HL-60 (cell line): ENCODE measurements at regions not wholly inside any gene's neighbourhood (a gene's known extent, or its start where the extent isn't known, plus 50 kb on each side); places are given as distances from the start of the nearest gene placed in this dataset.

Source experiments
- DNase-seq, 2 experiments: peaks; one replicate each; pipeline ENCODE4 v3.0.0-alpha.2; 2010 to 2020; ENCODE audit warnings: low read depth in 1 of 2, low spot score in 1 of 2
- H3K27ac ChIP-seq: fragments of 250-450 bp; sonication (Bioruptor Pico); replicated peaks from 2 replicates; pipeline ENCODE4 v1.5.1; 2020; ENCODE audit warnings: mild to moderate bottlenecking, moderate library complexity
- H3K27me3 ChIP-seq: fragments of 250-450 bp; sonication (Bioruptor Pico); 2 replicates; pipeline ENCODE4 v1.5.1; 2021; ENCODE audit warnings: mild to moderate bottlenecking, moderate library complexity; ENCODE audit not compliant: insufficient read depth, poor library complexity, severe bottlenecking
- H3K4me3 ChIP-seq: replicated peaks from 2 replicates; pipeline ENCODE4 v1.5.1; 2011; ENCODE audit warnings: mild to moderate bottlenecking, control low read depth, low read length; ENCODE audit not compliant: insufficient read depth
- CTCF ChIP-seq: IDR thresholded peaks from one replicate; pipeline ENCODE4 v1.5.1; 2011; ENCODE audit warnings: low read length, control low read depth, inconsistent platforms; ENCODE audit not compliant: insufficient read depth
- GABPA ChIP-seq: IDR thresholded peaks from 2 replicates; pipeline ENCODE4 v1.6.1; 2012; ENCODE audit warnings: low read depth
- POLR2AphosphoS5 ChIP-seq: IDR thresholded peaks from 2 replicates; pipeline ENCODE4 v1.6.1; 2012; ENCODE audit warnings: low read depth
- SPI1 ChIP-seq: IDR thresholded peaks from 2 replicates; pipeline ENCODE4 v1.6.1; 2012; ENCODE audit warnings: low read depth, mild to moderate bottlenecking, borderline replicate concordance
- TF ChIP-seq, protein P1 (sequence below): IDR thresholded peaks from 2 replicates; pipeline ENCODE4 v1.6.1; 2012; ENCODE audit warnings: low read depth; ENCODE audit not compliant: insufficient replicate concordance

DNA sequence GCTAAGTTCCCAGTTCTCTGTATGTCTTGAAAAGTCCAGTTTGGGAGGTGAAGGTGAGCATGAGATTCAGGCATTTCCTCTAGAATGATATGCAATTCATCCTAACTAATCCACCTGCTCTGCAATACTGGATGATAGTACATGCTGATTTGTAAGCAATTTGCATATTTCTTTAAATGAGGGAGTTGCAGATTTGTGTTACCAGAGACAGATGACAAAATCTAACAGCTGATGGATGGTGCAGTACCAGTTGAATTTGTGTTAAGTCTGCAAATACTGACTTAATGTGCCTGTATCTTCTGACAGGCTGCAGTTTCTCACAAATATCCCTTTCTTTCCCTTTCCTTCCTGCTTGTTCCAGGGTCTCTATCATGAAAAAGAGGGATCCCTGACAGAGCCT lies 76.4 kb upstream of the MBIP start:
- Histone ChIP-seq H3K27me3 (peaks cover 1% of the 10 kb centered on the region), H3K4me3 (no peak overlapping the region), H3K27ac (no peak overlapping the region)
- TF ChIP-seq CTCF = no peak
- no peak for TF ChIP-seq SPI1
- TF ChIP-seq GABPA = no peak
- TF ChIP-seq POLR2AphosphoS5 = no peak
- TF ChIP-seq, protein P1, sequence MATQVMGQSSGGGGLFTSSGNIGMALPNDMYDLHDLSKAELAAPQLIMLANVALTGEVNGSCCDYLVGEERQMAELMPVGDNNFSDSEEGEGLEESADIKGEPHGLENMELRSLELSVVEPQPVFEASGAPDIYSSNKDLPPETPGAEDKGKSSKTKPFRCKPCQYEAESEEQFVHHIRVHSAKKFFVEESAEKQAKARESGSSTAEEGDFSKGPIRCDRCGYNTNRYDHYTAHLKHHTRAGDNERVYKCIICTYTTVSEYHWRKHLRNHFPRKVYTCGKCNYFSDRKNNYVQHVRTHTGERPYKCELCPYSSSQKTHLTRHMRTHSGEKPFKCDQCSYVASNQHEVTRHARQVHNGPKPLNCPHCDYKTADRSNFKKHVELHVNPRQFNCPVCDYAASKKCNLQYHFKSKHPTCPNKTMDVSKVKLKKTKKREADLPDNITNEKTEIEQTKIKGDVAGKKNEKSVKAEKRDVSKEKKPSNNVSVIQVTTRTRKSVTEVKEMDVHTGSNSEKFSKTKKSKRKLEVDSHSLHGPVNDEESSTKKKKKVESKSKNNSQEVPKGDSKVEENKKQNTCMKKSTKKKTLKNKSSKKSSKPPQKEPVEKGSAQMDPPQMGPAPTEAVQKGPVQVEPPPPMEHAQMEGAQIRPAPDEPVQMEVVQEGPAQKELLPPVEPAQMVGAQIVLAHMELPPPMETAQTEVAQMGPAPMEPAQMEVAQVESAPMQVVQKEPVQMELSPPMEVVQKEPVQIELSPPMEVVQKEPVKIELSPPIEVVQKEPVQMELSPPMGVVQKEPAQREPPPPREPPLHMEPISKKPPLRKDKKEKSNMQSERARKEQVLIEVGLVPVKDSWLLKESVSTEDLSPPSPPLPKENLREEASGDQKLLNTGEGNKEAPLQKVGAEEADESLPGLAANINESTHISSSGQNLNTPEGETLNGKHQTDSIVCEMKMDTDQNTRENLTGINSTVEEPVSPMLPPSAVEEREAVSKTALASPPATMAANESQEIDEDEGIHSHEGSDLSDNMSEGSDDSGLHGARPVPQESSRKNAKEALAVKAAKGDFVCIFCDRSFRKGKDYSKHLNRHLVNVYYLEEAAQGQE = no peak
- DNase-seq = no peak

GRCh38 chr14:36394593-36394992 lies 74.2 kb upstream of the MBIP start:
- no peak for TF ChIP-seq CTCF
- no peak for TF ChIP-seq POLR2AphosphoS5
- no peak for TF ChIP-seq SPI1
- no peak for TF ChIP-seq GABPA
- TF ChIP-seq, protein P1 = no peak
- H3K27ac ChIP-seq = no peak overlapping the region
- no peak overlapping the region for H3K4me3 ChIP-seq
- peaks cover 3% of the 10 kb centered on the region for H3K27me3 ChIP-seq
- no peak for DNase-seq

GRCh38 chr14:36390718-36391117 lies 70.3 kb upstream of the MBIP start:
- no peak for DNase-seq
- TF ChIP-seq POLR2AphosphoS5 = no peak
- TF ChIP-seq, protein P1 = no peak
- no peak for TF ChIP-seq CTCF
- TF ChIP-seq GABPA = no peak
- TF ChIP-seq SPI1 = no peak
- no peak overlapping the region for H3K4me3 ChIP-seq
- H3K27me3 ChIP-seq = peaks cover 3% of the 10 kb centered on the region
- no peak overlapping the region for H3K27ac ChIP-seq
